ENCODE measurements at regions not wholly inside any gene's neighbourhood (a gene's known extent, or its start where the extent isn't known, plus 50 kb on each side); places are given as distances from the start of the nearest gene placed in this dataset.

DNA sequence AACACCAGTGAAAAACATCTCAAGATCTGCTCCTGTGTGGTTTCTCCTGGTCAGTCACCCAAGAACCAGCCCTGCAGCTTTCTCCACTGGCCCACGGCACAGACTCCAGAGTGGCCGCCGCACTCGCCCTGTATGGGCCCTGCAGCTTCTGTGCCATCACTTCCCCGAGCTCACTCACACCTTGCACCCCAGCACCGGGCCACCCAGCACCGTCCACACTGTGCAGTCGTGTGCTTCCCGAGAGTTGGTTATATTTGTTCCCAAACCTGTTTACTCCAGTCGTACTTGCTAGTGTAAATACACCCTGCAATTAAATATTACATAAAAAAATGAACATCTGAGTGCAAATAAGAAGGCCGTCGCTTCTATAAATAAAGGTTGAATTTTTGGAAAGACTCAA lies 341.7 kb downstream of the CDH26 start:
- Histone ChIP-seq H3K27ac (replicated peaks; ENCODE audit: low read length) (no peak overlapping the region), H2BK15ac (ENCODE audit: low read length) (no peak overlapping the region), H3K4me1 (ENCODE audit: control insufficient read depth in 2 of 2, insufficient read depth in 1 of 2, low read depth in 1 of 2, low read length in 2 of 2) (peaks cover 0 to 2% of the 10 kb centered on the region in 2 donors), H3K79me1 (ENCODE audit: low read depth, low read length) (no peaks in the 10 kb centered on the region), H2BK5ac (ENCODE audit: low read length) (no peak overlapping the region), H3K9ac (ENCODE audit: low read depth, low read length, poor library complexity) (no peak overlapping the region), H3K18ac (ENCODE audit: low read length) (no peak overlapping the region), H2BK12ac (ENCODE audit: low read length) (no peak overlapping the region), H2AFZ (ENCODE audit: low read length) (no peak overlapping the region), H3K4me2 (ENCODE audit: insufficient read depth, low read length, poor library complexity, severe bottlenecking) (no peak overlapping the region), H2BK120ac (ENCODE audit: low read depth, low read length) (no peak overlapping the region), H3K4ac (ENCODE audit: low read length) (no peak overlapping the region), H2AK5ac (ENCODE audit: low read depth, low read length) (no peak overlapping the region), H3K9me3 (replicated peaks in 1 of 2; ENCODE audit: control insufficient read depth in 2 of 2, insufficient read depth in 1 of 2, low read depth in 1 of 2, low read length in 2 of 2) (no peaks in the 10 kb centered on the region), H4K91ac (ENCODE audit: low read depth, low read length, poor library complexity) (no peak overlapping the region), H3K36me3 (replicated peaks in 1 of 2; ENCODE audit: control insufficient read depth in 2 of 2, insufficient read depth in 2 of 2, low read length in 2 of 2) (no peaks in the 10 kb centered on the region), H4K8ac (ENCODE audit: low read depth, low read length) (no peak overlapping the region), H3K27me3 (ENCODE audit: control insufficient read depth in 3 of 3, insufficient read depth in 3 of 3, low read depth in 1 of 3, low read length in 3 of 3) (no peaks in the 10 kb centered on the region), H3K4me3 (ENCODE audit: low read length in 2 of 2) (no peak overlapping the region), H3K14ac (ENCODE audit: low read length) (no peak overlapping the region), H3K23ac (ENCODE audit: low read depth, low read length, poor library complexity) (no peak overlapping the region)
- WGBS, 2 donors (ENCODE audit: extremely low coverage in 2 of 2, insufficient read length in 2 of 2, insufficient replicate concordance in 1 of 2) = no CpG with 5 or more reads among the region's 12 CpGs
- no peak for DNase-seq (ENCODE audit: low spot score)

DNA sequence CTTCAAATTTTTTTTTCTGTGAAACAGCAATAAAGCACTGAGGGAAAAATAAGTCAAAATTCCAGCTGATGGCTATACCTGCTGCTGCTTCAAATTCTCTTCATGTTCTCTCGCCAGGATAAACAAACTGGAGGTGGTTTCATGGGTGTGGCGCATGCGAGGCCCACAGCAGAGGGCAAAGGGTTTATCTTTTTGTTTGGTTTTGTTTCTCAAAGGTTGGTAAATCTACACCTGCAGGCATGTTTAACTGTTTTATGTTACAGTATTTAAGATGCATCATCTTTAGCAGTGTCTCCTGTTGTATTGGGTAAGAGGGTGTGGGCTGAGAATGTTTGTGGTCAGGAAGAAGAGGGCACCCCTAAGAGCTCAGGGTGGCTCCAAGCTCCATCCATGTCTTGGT lies 342.2 kb downstream of the CDH26 start:
- no peak overlapping the region for H3K4me3 ChIP-seq (ENCODE audit: low read length in 2 of 2)
- H3K18ac ChIP-seq (ENCODE audit: low read length) = no peak overlapping the region
- no peaks in the 10 kb centered on the region for H3K27me3 ChIP-seq (ENCODE audit: control insufficient read depth in 3 of 3, insufficient read depth in 3 of 3, low read depth in 1 of 3, low read length in 3 of 3)
- H3K9me3 ChIP-seq (replicated peaks in 1 of 2; ENCODE audit: control insufficient read depth in 2 of 2, insufficient read depth in 1 of 2, low read depth in 1 of 2, low read length in 2 of 2) = no peaks in the 10 kb centered on the region
- no peak overlapping the region for H3K14ac ChIP-seq (ENCODE audit: low read length)
- WGBS, 2 donors (ENCODE audit: extremely low coverage in 2 of 2, insufficient read length in 2 of 2, insufficient replicate concordance in 1 of 2) = no CpG with 5 or more reads among the region's 3 CpGs
- no peak overlapping the region for H4K8ac ChIP-seq (ENCODE audit: low read depth, low read length)
- no peak overlapping the region for H2BK15ac ChIP-seq (ENCODE audit: low read length)
- no peak overlapping the region for H2BK5ac ChIP-seq (ENCODE audit: low read length)
- no peak overlapping the region for H3K9ac ChIP-seq (ENCODE audit: low read depth, low read length, poor library complexity)
- no peak overlapping the region for H2BK12ac ChIP-seq (ENCODE audit: low read length)
- DNase-seq (ENCODE audit: low spot score) = no peak
- H3K79me1 ChIP-seq (ENCODE audit: low read depth, low read length) = no peaks in the 10 kb centered on the region
- H4K91ac ChIP-seq (ENCODE audit: low read depth, low read length, poor library complexity) = no peak overlapping the region
- no peak overlapping the region for H2BK120ac ChIP-seq (ENCODE audit: low read depth, low read length)
- no peak overlapping the region for H3K23ac ChIP-seq (ENCODE audit: low read depth, low read length, poor library complexity)
- no peak overlapping the region for H3K4ac ChIP-seq (ENCODE audit: low read length)
- H3K36me3 ChIP-seq (replicated peaks in 1 of 2; ENCODE audit: control insufficient read depth in 2 of 2, insufficient read depth in 2 of 2, low read length in 2 of 2) = no peaks in the 10 kb centered on the region
- H3K4me1 ChIP-seq (ENCODE audit: control insufficient read depth in 2 of 2, insufficient read depth in 1 of 2, low read depth in 1 of 2, low read length in 2 of 2) = peaks cover 0 to 2% of the 10 kb centered on the region in 2 donors
- H2AK5ac ChIP-seq (ENCODE audit: low read depth, low read length) = no peak overlapping the region
- no peak overlapping the region for H3K27ac ChIP-seq (replicated peaks; ENCODE audit: low read length)
- no peak overlapping the region for H2AFZ ChIP-seq (ENCODE audit: low read length)
- no peak overlapping the region for H3K4me2 ChIP-seq (ENCODE audit: insufficient read depth, low read length, poor library complexity, severe bottlenecking)

DNA sequence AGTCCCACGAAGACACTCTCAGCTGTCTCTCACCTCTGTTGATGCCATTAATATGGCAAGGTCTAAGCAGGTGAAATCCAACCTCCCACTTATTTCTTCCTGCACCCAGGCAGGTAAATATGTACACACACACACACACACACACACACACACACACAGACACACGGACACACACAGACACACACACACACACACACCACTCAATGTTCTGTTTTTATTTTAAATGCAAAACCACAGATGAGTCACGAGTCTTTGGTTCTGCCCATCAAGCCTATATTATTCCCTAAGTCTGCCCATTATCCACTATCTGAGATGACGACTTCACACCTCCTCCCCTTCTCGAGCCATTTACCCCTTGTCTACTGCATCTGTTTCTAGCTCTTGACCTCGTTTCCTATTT lies 344.7 kb downstream of the CDH26 start:
- no CpG with 5 or more reads among the region's 6 CpGs for WGBS, 2 donors (ENCODE audit: extremely low coverage in 2 of 2, insufficient read length in 2 of 2, insufficient replicate concordance in 1 of 2)
- no peak overlapping the region for H2BK15ac ChIP-seq (ENCODE audit: low read length)
- H3K79me1 ChIP-seq (ENCODE audit: low read depth, low read length) = no peaks in the 10 kb centered on the region
- H2BK120ac ChIP-seq (ENCODE audit: low read depth, low read length) = no peak overlapping the region
- no peaks in the 10 kb centered on the region for H3K27me3 ChIP-seq (ENCODE audit: control insufficient read depth in 3 of 3, insufficient read depth in 3 of 3, low read depth in 1 of 3, low read length in 3 of 3)
- no peak overlapping the region for H3K4me3 ChIP-seq (ENCODE audit: low read length in 2 of 2)
- no peak overlapping the region for H4K8ac ChIP-seq (ENCODE audit: low read depth, low read length)
- H2AK5ac ChIP-seq (ENCODE audit: low read depth, low read length) = no peak overlapping the region
- H3K4me1 ChIP-seq (ENCODE audit: control insufficient read depth in 2 of 2, insufficient read depth in 1 of 2, low read depth in 1 of 2, low read length in 2 of 2) = peaks cover 0 to 2% of the 10 kb centered on the region in 2 donors
- no peak overlapping the region for H2BK12ac ChIP-seq (ENCODE audit: low read length)
- H3K36me3 ChIP-seq (replicated peaks in 1 of 2; ENCODE audit: control insufficient read depth in 2 of 2, insufficient read depth in 2 of 2, low read length in 2 of 2) = no peaks in the 10 kb centered on the region
- no peak overlapping the region for H3K18ac ChIP-seq (ENCODE audit: low read length)
- H3K4me2 ChIP-seq (ENCODE audit: insufficient read depth, low read length, poor library complexity, severe bottlenecking) = no peak overlapping the region
- H2AFZ ChIP-seq (ENCODE audit: low read length) = no peak overlapping the region
- H2BK5ac ChIP-seq (ENCODE audit: low read length) = no peak overlapping the region
- no peak overlapping the region for H3K9ac ChIP-seq (ENCODE audit: low read depth, low read length, poor library complexity)
- H3K27ac ChIP-seq (replicated peaks; ENCODE audit: low read length) = no peak overlapping the region
- DNase-seq (ENCODE audit: low spot score) = no peak
- H3K23ac ChIP-seq (ENCODE audit: low read depth, low read length, poor library complexity) = no peak overlapping the region
- H3K9me3 ChIP-seq (replicated peaks in 1 of 2; ENCODE audit: control insufficient read depth in 2 of 2, insufficient read depth in 1 of 2, low read depth in 1 of 2, low read length in 2 of 2) = no peaks in the 10 kb centered on the region
- no peak overlapping the region for H3K4ac ChIP-seq (ENCODE audit: low read length)
- no peak overlapping the region for H4K91ac ChIP-seq (ENCODE audit: low read depth, low read length, poor library complexity)
- no peak overlapping the region for H3K14ac ChIP-seq (ENCODE audit: low read length)

DNA sequence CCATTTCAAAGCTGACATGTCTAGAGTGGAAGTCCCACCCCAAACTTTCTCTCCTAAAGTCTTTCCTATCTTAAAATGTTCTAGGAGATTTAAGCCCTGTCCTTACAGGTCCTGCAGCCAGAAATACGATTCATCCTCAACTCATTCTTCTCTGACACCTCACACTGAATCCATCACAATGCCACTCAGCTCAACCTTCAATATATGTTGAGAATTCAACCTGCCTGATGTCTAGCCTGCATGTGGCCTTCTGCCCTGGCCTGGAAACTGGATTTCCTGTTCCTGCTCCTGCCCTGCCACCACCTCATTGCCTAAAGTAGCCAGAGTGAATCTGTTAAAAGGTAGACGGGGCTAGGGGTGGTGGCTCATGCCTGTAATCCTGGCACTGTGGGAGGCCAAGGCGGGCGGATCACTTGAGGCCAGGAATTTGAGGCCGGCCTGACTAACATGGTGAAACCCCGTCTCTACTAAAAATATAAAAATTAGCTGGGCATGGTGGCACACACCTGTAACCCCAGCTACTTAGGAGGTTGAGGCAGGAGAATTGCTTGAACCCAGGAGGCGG lies 345.9 kb downstream of the CDH26 start:
- Histone ChIP-seq H2BK5ac (ENCODE audit: low read length) (no peak overlapping the region), H2BK120ac (ENCODE audit: low read depth, low read length) (no peak overlapping the region), H3K14ac (ENCODE audit: low read length) (no peak overlapping the region), H3K79me1 (ENCODE audit: low read depth, low read length) (no peaks in the 10 kb centered on the region), H3K27ac (replicated peaks; ENCODE audit: low read length) (no peak overlapping the region), H2BK15ac (ENCODE audit: low read length) (no peak overlapping the region), H2AFZ (ENCODE audit: low read length) (no peak overlapping the region), H3K4ac (ENCODE audit: low read length) (no peak overlapping the region), H4K8ac (ENCODE audit: low read depth, low read length) (no peak overlapping the region), H3K4me3 (ENCODE audit: low read length in 2 of 2) (no peak overlapping the region), H4K91ac (ENCODE audit: low read depth, low read length, poor library complexity) (no peak overlapping the region), H3K4me1 (ENCODE audit: control insufficient read depth in 2 of 2, insufficient read depth in 1 of 2, low read depth in 1 of 2, low read length in 2 of 2) (no peaks in the 10 kb centered on the region), H2BK12ac (ENCODE audit: low read length) (no peak overlapping the region), H2AK5ac (ENCODE audit: low read depth, low read length) (no peak overlapping the region), H3K9me3 (replicated peaks in 1 of 2; ENCODE audit: control insufficient read depth in 2 of 2, insufficient read depth in 1 of 2, low read depth in 1 of 2, low read length in 2 of 2) (no peaks in the 10 kb centered on the region), H3K4me2 (ENCODE audit: insufficient read depth, low read length, poor library complexity, severe bottlenecking) (no peak overlapping the region), H3K9ac (ENCODE audit: low read depth, low read length, poor library complexity) (no peak overlapping the region), H3K27me3 (ENCODE audit: control insufficient read depth in 3 of 3, insufficient read depth in 3 of 3, low read depth in 1 of 3, low read length in 3 of 3) (no peaks in the 10 kb centered on the region), H3K36me3 (replicated peaks in 1 of 2; ENCODE audit: control insufficient read depth in 2 of 2, insufficient read depth in 2 of 2, low read length in 2 of 2) (no peaks in the 10 kb centered on the region), H3K18ac (ENCODE audit: low read length) (no peak overlapping the region), H3K23ac (ENCODE audit: low read depth, low read length, poor library complexity) (no peak overlapping the region)
- no CpG with 5 or more reads among the region's 7 CpGs for WGBS, 2 donors (ENCODE audit: extremely low coverage in 2 of 2, insufficient read length in 2 of 2, insufficient replicate concordance in 1 of 2)
- DNase-seq (ENCODE audit: low spot score) = no peak

Measured in neuronal stem cell (in vitro differentiated cells).